ENCODE measurements at regions not wholly inside any gene's neighbourhood (a gene's known extent, or its start where the extent isn't known, plus 50 kb on each side); places are given as distances from the start of the nearest gene placed in this dataset.

DNA sequence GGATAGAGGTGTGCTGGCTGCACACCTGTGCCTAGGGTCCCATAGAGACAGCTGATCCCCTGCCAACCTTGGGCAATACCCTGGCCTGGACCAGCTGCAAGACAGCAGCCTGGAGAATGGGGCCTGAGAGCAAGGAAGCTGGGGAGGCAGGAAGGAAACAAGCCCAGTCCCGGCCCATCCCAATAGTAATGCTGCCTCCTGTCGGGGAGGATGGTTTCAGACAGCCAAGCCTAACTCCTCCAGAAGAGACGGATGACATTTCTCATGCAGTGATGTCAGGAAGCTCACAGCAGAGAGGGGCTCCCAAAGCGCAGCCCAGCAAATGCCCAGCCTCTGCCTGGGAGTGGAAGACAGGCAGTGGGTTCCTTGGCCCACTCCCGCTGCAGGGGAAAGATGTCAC is 408.8 kb downstream of the OCA2 start:
- Mint-ChIP-seq H3K27ac (no peak overlapping the region), H3K4me1 (peaks cover 5% of the 10 kb centered on the region), H3K36me3 (ENCODE audit: low read depth) (peaks cover 6% of the 10 kb centered on the region), H3K4me3 (no peak overlapping the region), H3K9me3 (no peaks in the 10 kb centered on the region; the same call in 2 of the 3 replicates), H3K27me3 (ENCODE audit: insufficient read depth, low read depth, poor library complexity) (peaks cover 2% of the 10 kb centered on the region)
- no peaks in the 10 kb centered on the region for H3K27me3 ChIP-seq (ENCODE audit: insufficient read depth)
- no peak overlapping the region for H3K4me2 ChIP-seq
- peak; percentile 28 for DNase-seq (ENCODE audit: low spot score)
- H3K27ac ChIP-seq (ENCODE audit: low read depth), result no peak overlapping the region
- ATAC-seq, result peak; percentile 75
- H3K9me2 ChIP-seq (ENCODE audit: insufficient read depth), result peaks cover 26% of the 10 kb centered on the region; the same call in 1 of the 2 replicates
- H3K4me3 ChIP-seq, result no peak overlapping the region
- no peaks in the 10 kb centered on the region for H3K79me2 ChIP-seq (replicated peaks; ENCODE audit: insufficient read depth)
- no peaks in the 10 kb centered on the region for H3K36me3 ChIP-seq (ENCODE audit: insufficient read depth)
- no peak overlapping the region for H2AFZ ChIP-seq
- H4K20me1 ChIP-seq (replicated peaks; ENCODE audit: insufficient read depth), result no peaks in the 10 kb centered on the region
- H3K4me1 ChIP-seq (ENCODE audit: insufficient read depth), result peaks cover 6% of the 10 kb centered on the region; the same call in 1 of the 2 replicates
- H3F3A ChIP-seq (replicated peaks; ENCODE audit: low read depth), result no peaks in the 10 kb centered on the region
- no peak for TF ChIP-seq STAT1 (IDR thresholded peaks at IDR 0.05; ENCODE audit: unreplicated experiment)
- TF ChIP-seq, protein P1, sequence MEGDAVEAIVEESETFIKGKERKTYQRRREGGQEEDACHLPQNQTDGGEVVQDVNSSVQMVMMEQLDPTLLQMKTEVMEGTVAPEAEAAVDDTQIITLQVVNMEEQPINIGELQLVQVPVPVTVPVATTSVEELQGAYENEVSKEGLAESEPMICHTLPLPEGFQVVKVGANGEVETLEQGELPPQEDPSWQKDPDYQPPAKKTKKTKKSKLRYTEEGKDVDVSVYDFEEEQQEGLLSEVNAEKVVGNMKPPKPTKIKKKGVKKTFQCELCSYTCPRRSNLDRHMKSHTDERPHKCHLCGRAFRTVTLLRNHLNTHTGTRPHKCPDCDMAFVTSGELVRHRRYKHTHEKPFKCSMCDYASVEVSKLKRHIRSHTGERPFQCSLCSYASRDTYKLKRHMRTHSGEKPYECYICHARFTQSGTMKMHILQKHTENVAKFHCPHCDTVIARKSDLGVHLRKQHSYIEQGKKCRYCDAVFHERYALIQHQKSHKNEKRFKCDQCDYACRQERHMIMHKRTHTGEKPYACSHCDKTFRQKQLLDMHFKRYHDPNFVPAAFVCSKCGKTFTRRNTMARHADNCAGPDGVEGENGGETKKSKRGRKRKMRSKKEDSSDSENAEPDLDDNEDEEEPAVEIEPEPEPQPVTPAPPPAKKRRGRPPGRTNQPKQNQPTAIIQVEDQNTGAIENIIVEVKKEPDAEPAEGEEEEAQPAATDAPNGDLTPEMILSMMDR (conservative IDR thresholded peaks at IDR 0.05; ENCODE audit: low read depth in 2 of 2), result peak; percentile 25 to 62; a peak in 3 of 4 replicates

- peak overlapping the region; percentile 72 for H3K27ac Mint-ChIP-seq
- no peak for TF ChIP-seq NANOG (IDR thresholded peaks at IDR 0.05; ENCODE audit: borderline replicate concordance)
- TF ChIP-seq, protein P1 (conservative IDR thresholded peaks at IDR 0.05; ENCODE audit: low read depth in 2 of 2), result no peak
- no peak for TF ChIP-seq EZH2phosphoT487 (IDR thresholded peaks at IDR 0.05; ENCODE audit: unreplicated experiment)
- TF ChIP-seq POLR2AphosphoS5 (IDR thresholded peaks at IDR 0.05; ENCODE audit: low read depth), result no peak
- TF ChIP-seq ETS1 (IDR thresholded peaks at IDR 0.05), result no peak
- no peak for TF ChIP-seq ZNF331 (CRISPR knock-in tag; IDR thresholded peaks at IDR 0.05; ENCODE audit: low read depth)
- no peak for TF ChIP-seq CREB1 (CRISPR knock-in tag; IDR thresholded peaks at IDR 0.05; ENCODE audit: low read depth)
- no peak for TF ChIP-seq STAT1 (IDR thresholded peaks at IDR 0.05; ENCODE audit: unreplicated experiment)
- TF ChIP-seq EZH2 (IDR thresholded peaks at IDR 0.05; ENCODE audit: low read depth, unreplicated experiment), result no peak
- no peak for TF ChIP-seq JUNB (IDR thresholded peaks at IDR 0.05; ENCODE audit: unreplicated experiment)
- TF ChIP-seq, protein P2, sequence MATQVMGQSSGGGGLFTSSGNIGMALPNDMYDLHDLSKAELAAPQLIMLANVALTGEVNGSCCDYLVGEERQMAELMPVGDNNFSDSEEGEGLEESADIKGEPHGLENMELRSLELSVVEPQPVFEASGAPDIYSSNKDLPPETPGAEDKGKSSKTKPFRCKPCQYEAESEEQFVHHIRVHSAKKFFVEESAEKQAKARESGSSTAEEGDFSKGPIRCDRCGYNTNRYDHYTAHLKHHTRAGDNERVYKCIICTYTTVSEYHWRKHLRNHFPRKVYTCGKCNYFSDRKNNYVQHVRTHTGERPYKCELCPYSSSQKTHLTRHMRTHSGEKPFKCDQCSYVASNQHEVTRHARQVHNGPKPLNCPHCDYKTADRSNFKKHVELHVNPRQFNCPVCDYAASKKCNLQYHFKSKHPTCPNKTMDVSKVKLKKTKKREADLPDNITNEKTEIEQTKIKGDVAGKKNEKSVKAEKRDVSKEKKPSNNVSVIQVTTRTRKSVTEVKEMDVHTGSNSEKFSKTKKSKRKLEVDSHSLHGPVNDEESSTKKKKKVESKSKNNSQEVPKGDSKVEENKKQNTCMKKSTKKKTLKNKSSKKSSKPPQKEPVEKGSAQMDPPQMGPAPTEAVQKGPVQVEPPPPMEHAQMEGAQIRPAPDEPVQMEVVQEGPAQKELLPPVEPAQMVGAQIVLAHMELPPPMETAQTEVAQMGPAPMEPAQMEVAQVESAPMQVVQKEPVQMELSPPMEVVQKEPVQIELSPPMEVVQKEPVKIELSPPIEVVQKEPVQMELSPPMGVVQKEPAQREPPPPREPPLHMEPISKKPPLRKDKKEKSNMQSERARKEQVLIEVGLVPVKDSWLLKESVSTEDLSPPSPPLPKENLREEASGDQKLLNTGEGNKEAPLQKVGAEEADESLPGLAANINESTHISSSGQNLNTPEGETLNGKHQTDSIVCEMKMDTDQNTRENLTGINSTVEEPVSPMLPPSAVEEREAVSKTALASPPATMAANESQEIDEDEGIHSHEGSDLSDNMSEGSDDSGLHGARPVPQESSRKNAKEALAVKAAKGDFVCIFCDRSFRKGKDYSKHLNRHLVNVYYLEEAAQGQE (IDR thresholded peaks at IDR 0.05; ENCODE audit: unreplicated experiment), result no peak
Measured at GRCh38 chr15:27686971-27687370, 412.1 kb downstream of the OCA2 start.

More at GRCh38 chr15:27686971-27687370, 412.1 kb downstream of the OCA2 start:
- Histone ChIP-seq H4K20me1 (replicated peaks; ENCODE audit: insufficient read depth) (no peaks in the 10 kb centered on the region), H3F3A (replicated peaks; ENCODE audit: low read depth) (no peaks in the 10 kb centered on the region), H2AFZ (peak overlapping the region; percentile 35; the same call in 1 of the 2 replicates), H3K27ac (ENCODE audit: low read depth) (no peak overlapping the region), H3K9me2 (ENCODE audit: insufficient read depth) (peaks cover 11% of the 10 kb centered on the region; the same call in 1 of the 2 replicates), H3K4me1 (ENCODE audit: insufficient read depth) (no peaks in the 10 kb centered on the region), H3K36me3 (ENCODE audit: insufficient read depth) (no peaks in the 10 kb centered on the region), H3K4me3 (no peak overlapping the region), H3K79me2 (replicated peaks; ENCODE audit: insufficient read depth) (no peaks in the 10 kb centered on the region), H3K4me2 (no peak overlapping the region), H3K27me3 (ENCODE audit: insufficient read depth) (no peaks in the 10 kb centered on the region)
- H3K9me3 Mint-ChIP-seq, result no peaks in the 10 kb centered on the region; the same call in 1 of the 3 replicates
- peaks cover 5% of the 10 kb centered on the region; the same call in 2 of the 3 replicates for H3K4me1 Mint-ChIP-seq
- no peaks in the 10 kb centered on the region for H3K36me3 Mint-ChIP-seq (ENCODE audit: low read depth)
- H3K4me3 Mint-ChIP-seq, result no peak overlapping the region
- ATAC-seq (no peak), DNase-seq (ENCODE audit: low spot score) (no peak)
- no peaks in the 10 kb centered on the region for H3K27me3 Mint-ChIP-seq (ENCODE audit: insufficient read depth, low read depth, poor library complexity)
